Endothelial cell (in vitro differentiated cells): ENCODE measurements at regions not wholly inside any gene's neighbourhood (a gene's known extent, or its start where the extent isn't known, plus 50 kb on each side); places are given as distances from the start of the nearest gene placed in this dataset.

Experiments used
- DNase-seq: peaks from one replicate; pipeline ENCODE4 v3.0.0; 2021; ENCODE audit warnings: low spot score
- H3K27ac Mint-ChIP-seq: one replicate; pipeline ENCODE4 v1.8.0; 2021; ENCODE audit warnings: mixed read lengths, inconsistent platforms; ENCODE audit not compliant: unreplicated experiment
- H3K27me3 Mint-ChIP-seq: one replicate; pipeline ENCODE4 v1.8.0; 2021; ENCODE audit warnings: mild to moderate bottlenecking, moderate library complexity, mixed read lengths, inconsistent platforms; ENCODE audit not compliant: unreplicated experiment
- H3K36me3 Mint-ChIP-seq: one replicate; pipeline ENCODE4 v1.8.0; 2021; ENCODE audit warnings: mild to moderate bottlenecking, low read depth, mixed read lengths, inconsistent platforms; ENCODE audit not compliant: unreplicated experiment
- H3K4me1 Mint-ChIP-seq: one replicate; pipeline ENCODE4 v1.8.0; 2021; ENCODE audit warnings: mild to moderate bottlenecking, mixed read lengths, inconsistent platforms; ENCODE audit not compliant: unreplicated experiment
- H3K4me3 Mint-ChIP-seq: one replicate; pipeline ENCODE4 v1.8.0; 2021; ENCODE audit warnings: mild to moderate bottlenecking, mixed read lengths, inconsistent platforms; ENCODE audit not compliant: unreplicated experiment
- H3K9me3 Mint-ChIP-seq: one replicate; pipeline ENCODE4 v1.8.0; 2021; ENCODE audit warnings: mixed read lengths, inconsistent platforms; ENCODE audit not compliant: unreplicated experiment
- CTCF ChIP-seq: fragments of 200-600 bp; sonication (generic); IDR thresholded peaks from one replicate; pipeline ENCODE4 v1.5.0; 2021; ENCODE audit warnings: antibody characterized with exemption; ENCODE audit not compliant: unreplicated experiment

- no peaks in the 10 kb centered on the region for H3K4me1 Mint-ChIP-seq
- H3K36me3 Mint-ChIP-seq = no peaks in the 10 kb centered on the region
- no peak for DNase-seq
- no peak overlapping the region for H3K4me3 Mint-ChIP-seq
- H3K27me3 Mint-ChIP-seq = no peaks in the 10 kb centered on the region
- H3K9me3 Mint-ChIP-seq = no peaks in the 10 kb centered on the region
- no peak for TF ChIP-seq CTCF
- no peak overlapping the region for H3K27ac Mint-ChIP-seq
These were observed 81.0 kb upstream of the SLC7A1 start for GRCh38 chr13:29676535-29676934.

- Mint-ChIP-seq H3K27ac (no peak overlapping the region), H3K36me3 (no peaks in the 10 kb centered on the region), H3K4me1 (no peaks in the 10 kb centered on the region), H3K4me3 (no peak overlapping the region), H3K9me3 (no peaks in the 10 kb centered on the region), H3K27me3 (no peaks in the 10 kb centered on the region)
- no peak for DNase-seq
- TF ChIP-seq CTCF = no peak
These were observed 79.0 kb upstream of the SLC7A1 start for GRCh38 chr13:29674532-29674931.

GRCh38 chr13:29664591-29664990, 69.1 kb upstream of the SLC7A1 start:
- H3K27ac Mint-ChIP-seq = no peak overlapping the region
- H3K4me3 Mint-ChIP-seq = no peak overlapping the region
- no peak for TF ChIP-seq CTCF
- H3K27me3 Mint-ChIP-seq = peaks cover 1% of the 10 kb centered on the region
- DNase-seq = no peak
- peaks cover 9% of the 10 kb centered on the region for H3K36me3 Mint-ChIP-seq
- H3K4me1 Mint-ChIP-seq = no peaks in the 10 kb centered on the region
- peaks cover 19% of the 10 kb centered on the region for H3K9me3 Mint-ChIP-seq

- H3K36me3 Mint-ChIP-seq = peaks cover 28% of the 10 kb centered on the region
- H3K4me3 Mint-ChIP-seq = no peak overlapping the region
- H3K9me3 Mint-ChIP-seq = no peaks in the 10 kb centered on the region
- DNase-seq = no peak
- no peak for TF ChIP-seq CTCF
- H3K27ac Mint-ChIP-seq = no peak overlapping the region
- H3K4me1 Mint-ChIP-seq = no peaks in the 10 kb centered on the region
- H3K27me3 Mint-ChIP-seq = peaks cover 7% of the 10 kb centered on the region
These were observed 59.5 kb upstream of the SLC7A1 start for GRCh38 chr13:29654843-29655547.

GRCh38 chr13:29654384-29654783, 58.9 kb upstream of the SLC7A1 start:
- no peak overlapping the region for H3K27ac Mint-ChIP-seq
- H3K9me3 Mint-ChIP-seq = no peaks in the 10 kb centered on the region
- no peak for DNase-seq
- TF ChIP-seq CTCF = no peak
- H3K4me1 Mint-ChIP-seq = no peaks in the 10 kb centered on the region
- H3K4me3 Mint-ChIP-seq = no peak overlapping the region
- H3K27me3 Mint-ChIP-seq = peaks cover 7% of the 10 kb centered on the region
- peaks cover 28% of the 10 kb centered on the region for H3K36me3 Mint-ChIP-seq
